ENCODE measurements at regions not wholly inside any gene's neighbourhood (a gene's known extent, or its start where the extent isn't known, plus 50 kb on each side); places are given as distances from the start of the nearest gene placed in this dataset.

GRCh38 chr20:26354511-26354910 is 657.9 kb upstream of the ZNF337 start:
- TF ChIP-seq CTCF (IDR thresholded peaks at IDR 0.05; ENCODE audit: insufficient read depth, low read depth, low read length) (no peak), EZH2 (IDR thresholded peaks at IDR 0.05; ENCODE audit: insufficient read depth, low read length) (no peak)
